GM12864 (cell line): ENCODE measurements at regions not wholly inside any gene's neighbourhood (a gene's known extent, or its start where the extent isn't known, plus 50 kb on each side); places are given as distances from the start of the nearest gene placed in this dataset.

ENCODE experiments used
- DNase-seq: peaks from one replicate; pipeline ENCODE4 v3.0.0-alpha.2; 2011; ENCODE audit warnings: low read depth
- H3K4me3 ChIP-seq: 2 replicates; pipeline ENCODE4 v1.5.1; 2011; ENCODE audit warnings: mild to moderate bottlenecking, low read depth, low read length, control low read depth
- CTCF ChIP-seq: IDR thresholded peaks from 2 replicates; pipeline ENCODE4 v1.5.1; 2011; ENCODE audit warnings: low read depth, mild to moderate bottlenecking, moderate library complexity, low read length, control low read depth, inconsistent platforms; ENCODE audit errors: missing control alignments

- no peak for TF ChIP-seq CTCF
- H3K4me3 ChIP-seq = no peak overlapping the region
- DNase-seq = no peak
Observed at GRCh38 chr14:55746558-55746957, 166.6 kb downstream of the KTN1 start.

- no peak for TF ChIP-seq CTCF
- H3K4me3 ChIP-seq = no peak overlapping the region
- DNase-seq = no peak
Observed at GRCh38 chr14:55747186-55747585, 167.2 kb downstream of the KTN1 start.

- DNase-seq = no peak
- no peak overlapping the region for H3K4me3 ChIP-seq
- no peak for TF ChIP-seq CTCF
Observed at GRCh38 chr14:55749201-55749812, 169.3 kb downstream of the KTN1 start.

GRCh38 chr14:55749946-55750345 is 169.9 kb downstream of the KTN1 start:
- TF ChIP-seq CTCF = no peak
- H3K4me3 ChIP-seq = no peak overlapping the region
- no peak for DNase-seq

- no peak for TF ChIP-seq CTCF
- no peak for DNase-seq
- no peak overlapping the region for H3K4me3 ChIP-seq
Observed at GRCh38 chr14:55752580-55753390, 172.8 kb downstream of the KTN1 start.

- H3K4me3 ChIP-seq = no peak overlapping the region
- no peak for DNase-seq
- TF ChIP-seq CTCF = no peak
Observed at GRCh38 chr14:55754471-55754870, 174.5 kb downstream of the KTN1 start.
